Retina (tissue), 1 donor: ENCODE measurements at regions not wholly inside any gene's neighbourhood (a gene's known extent, or its start where the extent isn't known, plus 50 kb on each side); places are given as distances from the start of the nearest gene placed in this dataset.
"Not testable (repeated sequence)": the region's sequence is repeated elsewhere in the genome, so short reads cannot be mapped to it uniquely, and the experiment has no call there.

ENCODE experiments used
- DNase-seq: peaks from one replicate; pipeline ENCODE4 v3.0.0-alpha.2; 2016

- DNase-seq, result no peak
These were observed 89.2 kb upstream of the STMND1 start for GRCh38 chr6:17012421-17013225.

- DNase-seq, result no peak
These were observed 89.9 kb upstream of the STMND1 start for GRCh38 chr6:17011985-17012384.

- DNase-seq, result no peak
These were observed 94.1 kb upstream of the STMND1 start for GRCh38 chr6:17007749-17008148.

GRCh38 chr6:17006543-17006942 lies 95.3 kb upstream of the STMND1 start:
- DNase-seq, result no peak

GRCh38 chr6:17004269-17004668 lies 97.6 kb upstream of the STMND1 start:
- DNase-seq, result no peak

GRCh38 chr6:17002123-17002522 lies 99.7 kb upstream of the STMND1 start:
- no peak for DNase-seq

- DNase-seq, result no peak
These were observed 100.7 kb upstream of the STMND1 start for GRCh38 chr6:17001188-17001587.

GRCh38 chr6:16999491-17000436 lies 102.1 kb upstream of the STMND1 start:
- no peak for DNase-seq

GRCh38 chr6:16998461-16998860 lies 103.4 kb upstream of the STMND1 start:
- no peak for DNase-seq

- DNase-seq, result no peak
These were observed 106.2 kb upstream of the STMND1 start for GRCh38 chr6:16995511-16996250.

GRCh38 chr6:16993396-16993795 lies 108.5 kb upstream of the STMND1 start:
- DNase-seq, result no peak

- DNase-seq, result no peak
These were observed 109.7 kb upstream of the STMND1 start for GRCh38 chr6:16991981-16992629.

GRCh38 chr6:16989976-16990375 lies 111.9 kb upstream of the STMND1 start:
- DNase-seq, result not testable (repeated sequence)

GRCh38 chr6:16989382-16989781 lies 112.5 kb upstream of the STMND1 start:
- DNase-seq, result no peak

- no peak for DNase-seq
These were observed 113.9 kb upstream of the STMND1 start for GRCh38 chr6:16987996-16988395.

- DNase-seq, result peak; percentile 11
These were observed 116.2 kb upstream of the STMND1 start for GRCh38 chr6:16985513-16986284.

GRCh38 chr6:16982807-16983206 lies 119.0 kb upstream of the STMND1 start:
- no peak for DNase-seq

GRCh38 chr6:16979677-16980370 lies 122.0 kb upstream of the STMND1 start:
- no peak for DNase-seq

GRCh38 chr6:16978686-16979085 lies 123.2 kb upstream of the STMND1 start:
- no peak for DNase-seq

GRCh38 chr6:16976385-16977183 lies 125.3 kb upstream of the STMND1 start:
- no peak for DNase-seq
